ENCODE measurements at regions not wholly inside any gene's neighbourhood (a gene's known extent, or its start where the extent isn't known, plus 50 kb on each side); places are given as distances from the start of the nearest gene placed in this dataset.
A peak's percentile ranks its signal among the peaks of the same experiment; 100 is the strongest.
"Not testable (repeated sequence)": the region's sequence is repeated elsewhere in the genome, so short reads cannot be mapped to it uniquely, and the experiment has no call there.

- no peak overlapping the region for H3K4me2 ChIP-seq
- no peak for TF ChIP-seq Cebpa-rat (IDR thresholded peaks at IDR 0.05)
Observed at GRCh38 chr17:70523426-70523825, 354.1 kb downstream of the KCNJ2 start.

GRCh38 chr17:70525035-70525434, 355.7 kb downstream of the KCNJ2 start:
- not testable (repeated sequence) for H3K27ac ChIP-seq, H3K4me3 ChIP-seq, H3K4me2 ChIP-seq, H3K9ac ChIP-seq, H3K36me3 ChIP-seq, H3K27me3 ChIP-seq, H4K20me1 ChIP-seq, H3K9me3 ChIP-seq
- H3K4me1 ChIP-seq, result peaks cover 12% of the 10 kb centered on the region; the same call in 1 of the 2 replicates

More at GRCh38 chr17:70523426-70523825, 354.1 kb downstream of the KCNJ2 start:
- H4K20me1 ChIP-seq, result no peaks in the 10 kb centered on the region
- H3K27me3 ChIP-seq, result no peaks in the 10 kb centered on the region
- H3K27ac ChIP-seq, result no peak overlapping the region
- no peak overlapping the region for H3K4me3 ChIP-seq
- H3K9me3 ChIP-seq, result no peaks in the 10 kb centered on the region
- peaks cover 12% of the 10 kb centered on the region; the same call in 1 of the 2 replicates for H3K4me1 ChIP-seq
- H3K9ac ChIP-seq, result no peak overlapping the region
- no peaks in the 10 kb centered on the region for H3K36me3 ChIP-seq

DNA sequence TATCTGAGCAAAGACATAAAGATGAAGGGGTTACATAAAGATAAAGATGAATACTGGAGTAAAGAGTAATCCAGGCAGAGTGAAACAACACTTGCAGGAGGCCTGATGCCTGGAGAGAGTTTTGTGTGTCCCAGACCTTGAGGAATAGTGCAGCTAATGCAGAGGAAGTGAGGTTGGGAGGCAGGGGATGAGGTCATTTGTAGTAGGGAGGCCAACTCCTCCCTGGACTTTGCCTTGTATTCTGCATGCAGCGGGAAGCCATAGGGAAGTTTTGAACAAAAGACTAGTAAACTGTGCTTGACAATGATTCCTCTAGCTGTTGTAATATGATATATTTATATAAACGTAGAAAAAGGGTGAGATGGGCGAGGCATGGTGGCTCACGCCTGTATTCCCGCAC, 356.6 kb downstream of the KCNJ2 start:
- Histone ChIP-seq H3K4me1 (peaks cover 12% of the 10 kb centered on the region; the same call in 1 of the 2 replicates), H3K27ac (no peak overlapping the region), H3K4me2 (no peak overlapping the region), H3K27me3 (no peaks in the 10 kb centered on the region), H3K4me3 (no peak overlapping the region), H4K20me1 (no peaks in the 10 kb centered on the region), H3K9me3 (no peaks in the 10 kb centered on the region), H3K9ac (no peak overlapping the region), H3K36me3 (no peaks in the 10 kb centered on the region)
- no peak for TF ChIP-seq Cebpa-rat (IDR thresholded peaks at IDR 0.05)

DNA sequence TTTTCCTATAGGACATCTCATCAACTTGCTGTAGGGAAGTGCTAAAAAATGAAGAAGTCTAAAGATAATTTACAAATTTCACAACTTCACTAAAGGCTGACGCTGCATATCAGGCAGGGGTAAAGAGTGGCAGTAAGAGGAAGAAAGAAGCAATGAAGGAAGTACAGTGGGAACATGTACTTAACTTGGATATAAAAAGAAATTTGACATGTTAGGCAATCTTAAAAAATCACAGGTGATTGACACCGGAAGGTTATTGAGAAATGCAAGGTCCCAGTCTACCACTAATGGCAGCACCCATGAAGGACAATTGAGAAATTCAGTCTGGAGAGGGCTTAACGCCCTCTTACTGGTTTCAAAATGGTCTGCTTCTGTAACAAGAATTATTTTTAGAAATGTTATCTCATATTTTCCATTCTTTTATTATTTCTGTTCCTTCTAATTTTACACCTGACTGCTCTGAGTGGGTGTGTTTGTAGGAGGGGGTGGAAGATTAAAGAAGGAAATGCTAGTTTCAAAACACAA, 358.1 kb downstream of the KCNJ2 start:
- Histone ChIP-seq H3K9me3 (no peaks in the 10 kb centered on the region), H3K27ac (no peak overlapping the region), H3K9ac (no peak overlapping the region), H3K4me3 (no peak overlapping the region), H3K4me2 (peak overlapping the region; percentile 8; the same call in 1 of the 2 replicates), H3K4me1 (peaks cover 12% of the 10 kb centered on the region; the same call in 1 of the 2 replicates), H3K36me3 (no peaks in the 10 kb centered on the region), H4K20me1 (no peaks in the 10 kb centered on the region), H3K27me3 (no peaks in the 10 kb centered on the region)
- TF ChIP-seq Cebpa-rat (IDR thresholded peaks at IDR 0.05), result no peak

GRCh38 chr17:70533427-70533826, 364.1 kb downstream of the KCNJ2 start:
- no peaks in the 10 kb centered on the region for H3K36me3 ChIP-seq
- H3K4me1 ChIP-seq, result no peaks in the 10 kb centered on the region
- no peaks in the 10 kb centered on the region for H4K20me1 ChIP-seq
- H3K9me3 ChIP-seq, result no peaks in the 10 kb centered on the region
- H3K9ac ChIP-seq, result no peak overlapping the region
- no peak overlapping the region for H3K4me3 ChIP-seq
- no peak for TF ChIP-seq Cebpa-rat (IDR thresholded peaks at IDR 0.05)
- H3K27me3 ChIP-seq, result no peaks in the 10 kb centered on the region
- H3K27ac ChIP-seq, result no peak overlapping the region
- H3K4me2 ChIP-seq, result no peak overlapping the region

DNA sequence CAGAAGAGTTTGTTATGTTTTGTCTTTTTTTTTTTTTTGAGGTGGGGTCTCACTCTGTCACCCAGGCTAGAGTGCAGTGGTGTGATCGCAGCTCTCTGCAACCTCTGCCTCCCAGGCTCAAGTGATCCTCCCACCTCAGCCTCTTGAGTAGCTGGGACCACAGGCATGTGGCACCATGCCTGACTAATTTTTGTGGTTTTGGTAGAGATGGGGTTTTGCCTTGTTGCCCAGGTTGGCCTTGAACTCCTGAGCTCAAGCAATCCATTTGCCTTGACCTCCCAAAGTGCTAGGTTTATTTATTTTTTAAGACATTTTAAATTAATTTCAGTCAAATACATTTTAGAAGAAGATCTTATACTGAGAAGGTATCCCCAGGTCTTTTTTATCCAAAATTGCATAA, 366.7 kb downstream of the KCNJ2 start:
- Histone ChIP-seq H3K4me3 (no peak overlapping the region), H3K9me3 (no peaks in the 10 kb centered on the region), H3K4me1 (peaks cover 5% of the 10 kb centered on the region; the same call in 1 of the 2 replicates), H3K4me2 (no peak overlapping the region), H4K20me1 (no peaks in the 10 kb centered on the region), H3K27me3 (no peaks in the 10 kb centered on the region), H3K36me3 (no peaks in the 10 kb centered on the region), H3K27ac (no peak overlapping the region), H3K9ac (no peak overlapping the region)
- TF ChIP-seq Cebpa-rat (IDR thresholded peaks at IDR 0.05), result no peak

GRCh38 chr17:70539132-70539924, 370.0 kb downstream of the KCNJ2 start:
- Histone ChIP-seq H3K36me3 (no peaks in the 10 kb centered on the region), H3K9me3 (no peaks in the 10 kb centered on the region), H3K9ac (no peak overlapping the region), H3K4me3 (no peak overlapping the region), H3K4me2 (no peak overlapping the region), H3K4me1 (peaks cover 5% of the 10 kb centered on the region; the same call in 1 of the 2 replicates), H3K27me3 (no peaks in the 10 kb centered on the region), H4K20me1 (no peaks in the 10 kb centered on the region), H3K27ac (no peak overlapping the region)
- TF ChIP-seq Cebpa-rat (IDR thresholded peaks at IDR 0.05), result no peak

GRCh38 chr17:70542876-70543275, 373.5 kb downstream of the KCNJ2 start:
- Histone ChIP-seq H3K36me3 (no peaks in the 10 kb centered on the region), H3K4me1 (peaks cover 5% of the 10 kb centered on the region; the same call in 1 of the 2 replicates), H3K9me3 (no peaks in the 10 kb centered on the region), H3K27ac (no peak overlapping the region), H3K4me2 (no peak overlapping the region), H4K20me1 (no peaks in the 10 kb centered on the region), H3K4me3 (no peak overlapping the region), H3K9ac (no peak overlapping the region), H3K27me3 (no peaks in the 10 kb centered on the region)
- TF ChIP-seq Cebpa-rat (IDR thresholded peaks at IDR 0.05), result no peak

DNA sequence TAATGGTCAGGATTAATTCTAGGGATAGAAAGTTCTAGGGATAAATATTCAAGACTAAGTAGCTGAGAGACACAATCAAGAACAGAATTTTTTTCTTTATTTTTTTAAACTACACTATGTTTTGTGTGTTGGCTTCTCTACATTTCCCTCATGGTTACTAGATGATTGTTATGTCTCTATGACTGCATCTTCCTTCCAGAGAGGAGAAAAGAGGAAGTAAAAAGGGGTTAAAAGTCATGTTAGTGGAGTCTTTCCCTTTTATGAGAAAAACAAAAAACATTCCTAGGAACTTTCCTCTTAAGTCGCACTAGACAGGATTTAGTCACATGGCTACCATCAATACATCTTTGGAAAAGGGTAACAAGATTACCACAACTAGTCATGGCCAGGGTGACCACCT, 375.0 kb downstream of the KCNJ2 start:
- no peak overlapping the region for H3K27ac ChIP-seq
- no peaks in the 10 kb centered on the region for H4K20me1 ChIP-seq
- TF ChIP-seq Cebpa-rat (IDR thresholded peaks at IDR 0.05), result no peak

GRCh38 chr17:70552230-70552981, 383.1 kb downstream of the KCNJ2 start:
- H3K9ac ChIP-seq, result no peak overlapping the region
- TF ChIP-seq Cebpa-rat (IDR thresholded peaks at IDR 0.05), result no peak
- no peaks in the 10 kb centered on the region for H3K36me3 ChIP-seq
- no peaks in the 10 kb centered on the region for H3K27me3 ChIP-seq
- no peak overlapping the region for H3K4me3 ChIP-seq
- H3K9me3 ChIP-seq, result no peaks in the 10 kb centered on the region
- no peak overlapping the region for H3K27ac ChIP-seq
- H3K4me1 ChIP-seq, result no peaks in the 10 kb centered on the region
- no peaks in the 10 kb centered on the region for H4K20me1 ChIP-seq
- no peak overlapping the region for H3K4me2 ChIP-seq

More for the DNA sequence above, 375.0 kb downstream of the KCNJ2 start:
- Histone ChIP-seq H3K4me2 (no peak overlapping the region), H3K4me1 (peaks cover under 1% of the 10 kb centered on the region; the same call in 1 of the 2 replicates), H3K9me3 (no peaks in the 10 kb centered on the region), H3K9ac (no peak overlapping the region), H3K27me3 (no peaks in the 10 kb centered on the region), H3K36me3 (no peaks in the 10 kb centered on the region), H3K4me3 (no peak overlapping the region)
